ENCODE measurements at regions not wholly inside any gene's neighbourhood (a gene's known extent, or its start where the extent isn't known, plus 50 kb on each side); places are given as distances from the start of the nearest gene placed in this dataset.

GRCh38 chrX:121851033-121851432, 803.6 kb downstream of the GLUD2 start:
- TF ChIP-seq CTCF (IDR thresholded peaks at IDR 0.05; ENCODE audit: poor library complexity) (no peak), EZH2 (IDR thresholded peaks at IDR 0.05; ENCODE audit: borderline replicate concordance) (no peak)

Data from hepatocyte (in vitro differentiated cells).